NCI-H2196 (cell line): ENCODE measurements at regions not wholly inside any gene's neighbourhood (a gene's known extent, or its start where the extent isn't known, plus 50 kb on each side); places are given as distances from the start of the nearest gene placed in this dataset.

ENCODE experiments used
- DNase-seq: peaks from one replicate; lab custom pipeline; 2025; ENCODE audit not compliant: unreplicated experiment; lab: John Stamatoyannopoulos, UW

DNA sequence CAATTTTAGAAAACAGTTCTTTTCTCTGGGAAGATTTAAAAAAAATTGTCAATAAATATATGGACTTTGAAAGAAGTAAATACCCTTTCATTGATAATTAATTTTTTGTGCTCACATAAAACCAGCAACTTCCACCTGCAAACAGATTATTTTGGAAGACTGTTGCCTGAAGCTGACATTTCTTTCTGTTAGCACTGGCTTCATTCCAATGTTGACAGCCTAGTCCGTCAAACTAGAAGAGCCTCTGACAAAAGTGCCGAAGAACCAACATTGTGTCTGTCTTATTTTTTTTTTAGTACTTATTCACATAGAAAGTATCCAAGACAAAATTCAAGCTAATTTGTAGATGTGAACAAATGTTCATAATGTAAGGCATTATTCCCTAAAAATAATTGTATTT lies 108.6 kb upstream of the TMEM161B start:
- DNase-seq, result no peak

GRCh38 chr5:88376728-88377127 lies 108.1 kb upstream of the TMEM161B start:
- DNase-seq, result no peak

- no peak for DNase-seq
Measured at GRCh38 chr5:88374391-88374790, 105.7 kb upstream of the TMEM161B start.

- no peak for DNase-seq
Measured at GRCh38 chr5:88370824-88371223, 102.2 kb upstream of the TMEM161B start.

DNA sequence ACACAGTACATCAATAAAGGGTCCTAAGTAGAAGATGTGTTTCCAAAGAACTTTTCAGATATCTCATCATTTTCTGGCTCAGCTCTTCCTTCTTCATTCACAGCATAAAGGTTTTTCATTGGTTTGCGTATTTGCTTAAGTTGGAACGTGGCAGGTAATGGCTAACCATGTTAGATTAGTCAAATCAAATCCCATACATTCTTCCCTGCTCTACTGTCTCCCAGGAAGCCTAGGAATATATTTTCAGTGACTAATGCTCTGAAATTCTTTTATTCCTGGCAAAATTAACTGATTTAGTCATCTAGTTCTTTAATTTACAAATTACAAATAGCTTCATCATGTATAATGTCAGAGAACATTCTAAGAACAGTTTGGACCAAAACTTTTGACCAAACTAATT lies 99.6 kb upstream of the TMEM161B start:
- DNase-seq, result no peak

GRCh38 chr5:88364991-88365390 lies 96.3 kb upstream of the TMEM161B start:
- DNase-seq, result no peak

DNA sequence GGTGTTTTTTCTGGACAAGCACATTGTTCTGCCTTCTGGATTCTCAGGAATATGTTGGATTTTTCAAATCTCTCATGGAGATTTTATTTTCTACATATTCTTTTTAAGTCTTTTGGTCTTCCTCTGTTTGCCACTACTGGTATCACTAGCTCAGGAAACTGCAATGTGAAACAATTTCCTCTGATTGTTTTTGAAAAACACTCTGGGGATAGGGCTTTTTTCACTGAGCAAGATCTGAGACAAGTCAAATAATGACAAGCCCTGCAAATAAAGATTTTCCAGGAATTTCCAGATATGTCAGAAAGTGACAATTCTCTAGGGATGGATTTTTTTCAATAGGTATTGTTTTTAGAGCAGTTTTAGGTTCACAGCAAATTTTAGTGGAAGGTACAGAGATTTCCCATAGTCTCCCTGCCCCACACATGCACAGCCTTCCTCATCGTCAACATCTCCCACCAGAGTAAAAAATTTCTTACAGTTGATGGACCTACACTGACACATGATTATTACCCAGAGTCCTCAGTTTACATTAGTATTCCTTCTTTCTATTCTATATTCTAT lies 86.9 kb upstream of the TMEM161B start:
- DNase-seq, result no peak

DNA sequence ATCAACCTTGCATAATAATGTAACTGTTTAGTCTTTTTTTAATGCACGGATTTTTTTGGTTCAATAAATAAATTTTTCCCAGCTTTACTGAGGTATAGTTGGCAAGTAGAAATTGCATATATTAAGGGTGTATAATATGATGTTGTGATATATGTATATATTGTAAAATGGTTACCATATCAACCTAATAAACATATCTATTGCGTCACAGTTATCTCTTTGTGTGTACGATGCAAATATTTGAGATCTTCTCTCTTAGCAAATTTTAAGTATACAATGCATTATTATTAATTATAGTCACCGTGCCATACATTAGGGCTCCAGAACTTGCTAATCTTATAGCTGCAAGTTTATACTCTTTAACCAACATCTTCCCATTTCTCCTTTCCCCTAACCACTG lies 57.2 kb upstream of the TMEM161B start:
- DNase-seq, result no peak

DNA sequence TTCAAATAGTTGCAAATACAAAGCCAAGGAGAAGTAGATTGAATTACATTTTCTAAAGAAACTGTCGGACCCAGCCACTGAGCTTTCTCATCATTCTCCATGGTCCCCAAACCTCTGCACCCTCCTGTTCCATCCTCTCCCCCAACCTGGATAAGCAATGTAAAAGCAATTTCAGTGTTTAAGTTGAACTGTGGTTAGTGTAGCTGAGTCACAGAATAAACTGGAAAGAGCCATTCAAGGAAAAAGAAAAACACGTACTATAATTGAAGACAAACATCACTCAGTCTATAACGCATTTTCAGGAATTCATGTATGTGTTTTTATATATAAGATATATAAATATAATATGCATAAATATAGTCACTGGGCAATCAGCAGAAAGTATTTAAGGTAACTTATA lies 54.1 kb upstream of the TMEM161B start:
- no peak for DNase-seq
